ENCODE measurements at regions not wholly inside any gene's neighbourhood (a gene's known extent, or its start where the extent isn't known, plus 50 kb on each side); places are given as distances from the start of the nearest gene placed in this dataset.

DNA sequence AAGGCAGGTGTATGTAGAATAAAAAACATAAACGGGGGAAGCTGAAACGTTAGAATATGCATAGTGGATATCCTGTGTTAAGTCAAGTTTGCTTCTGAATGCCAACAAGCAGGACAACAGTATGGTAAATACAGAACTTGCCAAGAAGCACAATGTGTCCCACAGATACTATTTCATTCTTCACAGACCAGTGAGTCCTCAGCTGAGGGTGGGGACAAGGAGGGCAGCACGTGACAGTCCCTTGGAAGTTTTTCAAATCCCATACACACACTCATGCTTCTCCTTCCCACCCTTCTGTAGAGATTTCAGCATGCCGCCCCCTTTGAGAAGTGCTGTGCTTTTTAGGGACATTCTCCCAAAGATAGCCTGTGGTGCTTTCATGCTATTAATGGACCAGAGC, 268.5 kb upstream of the ECI2 start:
- TF ChIP-seq EZH2 (IDR thresholded peaks at IDR 0.05; ENCODE audit: insufficient read depth, poor library complexity, severe bottlenecking) = no peak
- TF ChIP-seq EZH2phosphoT487 (IDR thresholded peaks at IDR 0.05; ENCODE audit: insufficient read depth, low read depth) = no peak

Measured in GM23248 (cell line).